Lung (tissue), 11 donors: ENCODE measurements at regions not wholly inside any gene's neighbourhood (a gene's known extent, or its start where the extent isn't known, plus 50 kb on each side); places are given as distances from the start of the nearest gene placed in this dataset.

Source experiments
- ATAC-seq: fragments of 200-7000 bp; cut with Tn5 transposase; one replicate; pipeline ENCODE4 v1.9.1; 2020; ENCODE audit warnings: moderate number of reproducible peaks; ENCODE audit not compliant: insufficient read depth, low FRiP score
- DNase-seq, 3 donors: peaks; one replicate each; pipeline ENCODE4 v3.0.0-alpha.2; 2013 to 2017
- H3K27ac ChIP-seq, 2 donors: one replicate each; pipeline ENCODE4 v1.5.1; 2013; ENCODE audit warnings: mild to moderate bottlenecking in 2 of 2, moderate library complexity in 2 of 2, control low read depth in 1 of 2, inconsistent platforms in 1 of 2, low read depth in 1 of 2, low read length in 1 of 2
- H3K27me3 ChIP-seq, 3 donors: one replicate each; pipeline ENCODE4 v1.5.1; 2013; ENCODE audit warnings: low read length in 2 of 3; ENCODE audit not compliant: control insufficient read depth in 3 of 3, insufficient read depth in 3 of 3
- H3K36me3 ChIP-seq, 4 donors: one replicate each; pipeline ENCODE4 v1.5.1; 2013; ENCODE audit warnings: low read length in 4 of 4, mild to moderate bottlenecking in 1 of 4, moderate library complexity in 1 of 4; ENCODE audit not compliant: control insufficient read depth in 4 of 4, insufficient read depth in 4 of 4
- H3K4me1 ChIP-seq, 5 donors: one replicate each; pipeline ENCODE4 v1.5.1; 2013; ENCODE audit warnings: low read length in 5 of 5, mild to moderate bottlenecking in 2 of 5, moderate library complexity in 1 of 5; ENCODE audit not compliant: control insufficient read depth in 5 of 5, insufficient read depth in 5 of 5
- H3K4me3 ChIP-seq: one replicate; pipeline ENCODE4 v1.5.1; 2013; ENCODE audit warnings: mild to moderate bottlenecking, control low read depth, moderate library complexity
- H3K9ac ChIP-seq, 2 donors: one replicate each; pipeline ENCODE4 v1.5.1; 2013; ENCODE audit warnings: low read length in 2 of 2, control low read depth in 1 of 2; ENCODE audit not compliant: insufficient read depth in 1 of 2
- H3K9me3 ChIP-seq, 4 donors: one replicate each; pipeline ENCODE4 v1.5.1; 2013; ENCODE audit warnings: low read length in 3 of 4, mild to moderate bottlenecking in 1 of 4, moderate library complexity in 1 of 4; ENCODE audit not compliant: control insufficient read depth in 4 of 4, insufficient read depth in 3 of 4
- WGBS, 2 donors: extraction: QIAGEN DNeasy Blood & Tissue Kit; methylation state at CpG; one replicate each; pipeline ENCODE4 v1.1.7; 2013; 5-methylcytosine and 5-hydroxymethylcytosine counted together
- TF ChIP-seq, protein P1 (sequence below): IDR thresholded peaks from 2 replicates; pipeline ENCODE4 v1.5.1; 2012; ENCODE audit warnings: mild to moderate bottlenecking; ENCODE audit errors: control extremely low read depth, extremely low read depth
- donor health status: control.
- donor health status: control.
- donor health status: Bipolar disorder and iron deficiency.
- donor health status: healthy.
- donor health status: DM: yes; HTN: yes; CAD: no.

DNA sequence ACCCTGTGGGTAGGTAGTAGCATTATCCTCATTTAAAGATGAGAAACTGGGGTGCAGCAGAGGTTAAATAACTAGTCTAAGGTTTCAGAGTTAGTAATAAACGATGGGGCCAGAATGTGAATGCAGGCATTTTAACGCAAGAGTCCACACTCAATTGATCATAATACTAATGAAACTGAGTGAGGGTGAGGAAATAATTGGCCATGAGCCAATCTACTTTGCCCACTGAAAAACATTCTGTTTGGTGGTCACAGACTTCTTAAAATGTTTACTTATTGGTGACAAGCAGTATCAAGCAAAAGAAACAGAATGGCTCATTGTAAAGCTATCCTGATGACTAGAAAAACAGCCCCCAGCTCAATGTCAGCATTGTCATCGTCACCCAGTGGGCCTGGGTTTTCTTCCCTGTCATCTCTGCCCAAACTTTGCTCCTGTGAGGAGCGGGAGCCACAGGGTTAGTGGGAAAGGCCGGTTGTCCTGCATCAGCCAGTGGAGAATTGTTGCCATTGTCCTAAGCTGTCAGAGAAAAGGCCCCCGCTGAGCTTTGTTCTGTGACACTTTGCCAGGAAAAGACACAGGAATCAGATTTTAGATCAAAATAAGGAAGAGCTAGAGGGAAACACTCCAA is 77.3 kb upstream of the MAN2A1 start:
- no peak overlapping the region for H3K4me3 ChIP-seq
- H3K36me3 ChIP-seq: no peaks in the 10 kb centered on the region
- H3K4me1 ChIP-seq: peaks cover 0 to 11% (median 2%) of the 10 kb centered on the region in 5 donors
- no peak overlapping the region for H3K9ac ChIP-seq
- no peak overlapping the region for H3K27ac ChIP-seq
- WGBS, 2 donors: 73 to 76% methylated on average over 6 of the region's 6 CpGs
- TF ChIP-seq, protein P1, sequence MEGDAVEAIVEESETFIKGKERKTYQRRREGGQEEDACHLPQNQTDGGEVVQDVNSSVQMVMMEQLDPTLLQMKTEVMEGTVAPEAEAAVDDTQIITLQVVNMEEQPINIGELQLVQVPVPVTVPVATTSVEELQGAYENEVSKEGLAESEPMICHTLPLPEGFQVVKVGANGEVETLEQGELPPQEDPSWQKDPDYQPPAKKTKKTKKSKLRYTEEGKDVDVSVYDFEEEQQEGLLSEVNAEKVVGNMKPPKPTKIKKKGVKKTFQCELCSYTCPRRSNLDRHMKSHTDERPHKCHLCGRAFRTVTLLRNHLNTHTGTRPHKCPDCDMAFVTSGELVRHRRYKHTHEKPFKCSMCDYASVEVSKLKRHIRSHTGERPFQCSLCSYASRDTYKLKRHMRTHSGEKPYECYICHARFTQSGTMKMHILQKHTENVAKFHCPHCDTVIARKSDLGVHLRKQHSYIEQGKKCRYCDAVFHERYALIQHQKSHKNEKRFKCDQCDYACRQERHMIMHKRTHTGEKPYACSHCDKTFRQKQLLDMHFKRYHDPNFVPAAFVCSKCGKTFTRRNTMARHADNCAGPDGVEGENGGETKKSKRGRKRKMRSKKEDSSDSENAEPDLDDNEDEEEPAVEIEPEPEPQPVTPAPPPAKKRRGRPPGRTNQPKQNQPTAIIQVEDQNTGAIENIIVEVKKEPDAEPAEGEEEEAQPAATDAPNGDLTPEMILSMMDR: no peak
- peak in 1 of 3 donors; percentile 30 for DNase-seq
- H3K9me3 ChIP-seq: no peaks in the 10 kb centered on the region
- no peaks in the 10 kb centered on the region for H3K27me3 ChIP-seq
- ATAC-seq: no peak

DNA sequence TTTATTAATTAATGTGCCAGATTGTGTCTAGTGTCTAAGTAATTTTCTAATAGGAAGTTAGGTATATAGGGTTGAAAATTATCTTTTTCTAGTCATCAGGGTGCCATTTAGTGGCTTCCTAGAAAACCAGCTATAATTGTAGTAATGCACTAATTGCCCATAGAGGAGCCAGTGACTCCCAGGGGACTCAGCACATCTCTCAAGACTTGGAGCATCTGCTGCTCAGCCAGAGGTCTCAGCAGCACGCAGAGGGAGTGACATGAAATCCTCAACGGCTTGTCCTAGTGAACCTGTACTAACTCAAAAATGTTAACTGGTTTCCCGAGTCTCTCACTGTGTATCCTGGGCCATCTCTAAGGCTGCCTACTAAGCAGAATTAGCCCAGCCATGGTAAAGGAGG is 78.2 kb upstream of the MAN2A1 start:
- H3K9me3 ChIP-seq: no peaks in the 10 kb centered on the region
- H3K27ac ChIP-seq: no peak overlapping the region
- H3K4me1 ChIP-seq: peaks cover 0 to 11% (median 2%) of the 10 kb centered on the region in 5 donors
- H3K36me3 ChIP-seq: no peaks in the 10 kb centered on the region
- WGBS, 2 donors: 90 to 94% methylated on average over 3 of the region's 3 CpGs
- TF ChIP-seq, protein P1: no peak
- H3K4me3 ChIP-seq: no peak overlapping the region
- ATAC-seq (no peak), DNase-seq (no peak)
- H3K27me3 ChIP-seq: no peaks in the 10 kb centered on the region
- no peak overlapping the region for H3K9ac ChIP-seq

DNA sequence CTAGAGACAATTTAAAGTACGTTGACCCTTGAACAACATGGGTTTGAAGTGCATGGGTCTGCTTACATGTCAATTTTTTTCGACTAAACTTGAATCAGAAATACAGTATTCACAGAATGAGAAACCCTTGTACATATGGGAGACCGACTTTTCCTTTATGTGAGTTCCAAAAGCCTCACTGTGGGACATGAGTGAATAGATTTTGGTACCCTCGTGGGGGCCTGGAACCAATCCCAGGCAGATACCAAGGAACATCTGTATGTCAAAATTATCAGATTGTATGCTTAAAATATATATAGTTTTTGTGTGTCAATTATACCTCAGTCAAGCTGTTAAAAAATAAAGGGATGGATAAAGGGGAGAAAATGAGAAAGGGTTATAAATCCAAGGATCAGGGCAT is 78.7 kb upstream of the MAN2A1 start:
- 86 to 94% methylated on average over 4 of the region's 4 CpGs for WGBS, 2 donors
- ATAC-seq (no peak), DNase-seq (no peak)
- Histone ChIP-seq H3K9ac (no peak overlapping the region), H3K9me3 (no peaks in the 10 kb centered on the region), H3K4me3 (no peak overlapping the region), H3K36me3 (no peaks in the 10 kb centered on the region), H3K27ac (no peak overlapping the region), H3K4me1 (peaks cover 0 to 11% (median 2%) of the 10 kb centered on the region in 5 donors), H3K27me3 (no peaks in the 10 kb centered on the region)
- TF ChIP-seq, protein P1: no peak

DNA sequence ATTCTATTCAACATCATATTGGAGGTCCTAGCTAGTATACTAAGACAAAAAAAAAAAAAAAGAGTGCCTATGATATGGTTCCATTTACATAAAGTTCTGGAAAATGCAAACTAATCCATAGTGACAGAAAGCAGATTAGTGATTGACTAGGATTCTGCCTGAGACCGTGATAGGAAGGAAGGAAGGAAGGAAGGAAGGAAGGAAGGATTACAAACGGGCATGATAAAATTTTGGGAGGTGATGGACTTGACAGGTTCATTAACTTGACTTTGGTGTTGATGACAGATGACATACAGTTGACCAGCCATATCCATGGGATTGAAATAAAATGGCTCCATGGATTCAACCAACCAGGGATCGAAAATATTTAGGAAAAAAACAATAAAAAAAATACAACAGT is 79.1 kb upstream of the MAN2A1 start:
- no peak overlapping the region for H3K27ac ChIP-seq
- 44 to 64% methylated on average over 3 of the region's 3 CpGs for WGBS, 2 donors
- no peaks in the 10 kb centered on the region for H3K27me3 ChIP-seq
- DNase-seq (no peak), ATAC-seq (no peak)
- H3K4me3 ChIP-seq: no peak overlapping the region
- H3K36me3 ChIP-seq: no peaks in the 10 kb centered on the region
- TF ChIP-seq, protein P1: no peak
- H3K4me1 ChIP-seq: peaks cover 0 to 11% (median 2%) of the 10 kb centered on the region in 5 donors
- no peaks in the 10 kb centered on the region for H3K9me3 ChIP-seq
- H3K9ac ChIP-seq: no peak overlapping the region
